ENCODE measurements at regions not wholly inside any gene's neighbourhood (a gene's known extent, or its start where the extent isn't known, plus 50 kb on each side); places are given as distances from the start of the nearest gene placed in this dataset.

- TF ChIP-seq, protein P1, sequence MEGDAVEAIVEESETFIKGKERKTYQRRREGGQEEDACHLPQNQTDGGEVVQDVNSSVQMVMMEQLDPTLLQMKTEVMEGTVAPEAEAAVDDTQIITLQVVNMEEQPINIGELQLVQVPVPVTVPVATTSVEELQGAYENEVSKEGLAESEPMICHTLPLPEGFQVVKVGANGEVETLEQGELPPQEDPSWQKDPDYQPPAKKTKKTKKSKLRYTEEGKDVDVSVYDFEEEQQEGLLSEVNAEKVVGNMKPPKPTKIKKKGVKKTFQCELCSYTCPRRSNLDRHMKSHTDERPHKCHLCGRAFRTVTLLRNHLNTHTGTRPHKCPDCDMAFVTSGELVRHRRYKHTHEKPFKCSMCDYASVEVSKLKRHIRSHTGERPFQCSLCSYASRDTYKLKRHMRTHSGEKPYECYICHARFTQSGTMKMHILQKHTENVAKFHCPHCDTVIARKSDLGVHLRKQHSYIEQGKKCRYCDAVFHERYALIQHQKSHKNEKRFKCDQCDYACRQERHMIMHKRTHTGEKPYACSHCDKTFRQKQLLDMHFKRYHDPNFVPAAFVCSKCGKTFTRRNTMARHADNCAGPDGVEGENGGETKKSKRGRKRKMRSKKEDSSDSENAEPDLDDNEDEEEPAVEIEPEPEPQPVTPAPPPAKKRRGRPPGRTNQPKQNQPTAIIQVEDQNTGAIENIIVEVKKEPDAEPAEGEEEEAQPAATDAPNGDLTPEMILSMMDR (conservative IDR thresholded peaks at IDR 0.05; ENCODE audit: low read depth, low read length): no peak
- TF ChIP-seq EZH2 (IDR thresholded peaks at IDR 0.05; ENCODE audit: borderline replicate concordance, low read depth, low read length, poor library complexity, severe bottlenecking): no peak
These were observed 200.4 kb downstream of the FOXD4L6 start for GRCh38 chr9:40927851-40928802.

Data from A673 (cell line).